ENCODE measurements at regions not wholly inside any gene's neighbourhood (a gene's known extent, or its start where the extent isn't known, plus 50 kb on each side); places are given as distances from the start of the nearest gene placed in this dataset.

GRCh38 chr2:168350380-168350779, 103.0 kb upstream of the STK39 start:
- TF ChIP-seq EZH2 (IDR thresholded peaks at IDR 0.05; ENCODE audit: insufficient read depth, low read length), result no peak
- no peak for TF ChIP-seq CTCF (IDR thresholded peaks at IDR 0.05; ENCODE audit: insufficient read depth, low read depth, low read length)
- Mint-ChIP-seq H3K27ac (ENCODE audit: unreplicated experiment) (peak overlapping the region; percentile 16), H3K27me3 (ENCODE audit: low read depth, unreplicated experiment) (peaks cover 3% of the 10 kb centered on the region), H3K9me3 (ENCODE audit: unreplicated experiment) (peaks cover 6% of the 10 kb centered on the region), H3K4me3 (ENCODE audit: unreplicated experiment) (no peak overlapping the region), H3K4me1 (ENCODE audit: low read depth, unreplicated experiment) (peaks cover 2% of the 10 kb centered on the region), H3K36me3 (ENCODE audit: low read depth, unreplicated experiment) (no peaks in the 10 kb centered on the region)
- Histone ChIP-seq H2AFZ (ENCODE audit: low read depth, low read length) (no peak overlapping the region), H3K9ac (ENCODE audit: low read length) (no peak overlapping the region), H4K20me1 (ENCODE audit: insufficient read depth, low read length) (no peaks in the 10 kb centered on the region), H3K4me3 (ENCODE audit: insufficient read depth, low read depth, low read length) (no peak overlapping the region), H3K36me3 (ENCODE audit: insufficient read depth, low read length) (no peaks in the 10 kb centered on the region), H3K4me1 (ENCODE audit: insufficient read depth, low read length) (no peaks in the 10 kb centered on the region), H3K9me3 (ENCODE audit: insufficient read depth, low read depth, low read length) (no peaks in the 10 kb centered on the region), H3K27me3 (ENCODE audit: insufficient read depth, low read length) (no peaks in the 10 kb centered on the region), H3K27ac (ENCODE audit: low read depth, low read length) (no peak overlapping the region), H3K4me2 (ENCODE audit: low read length) (no peak overlapping the region), H3K79me2 (ENCODE audit: insufficient read depth, low read length) (no peaks in the 10 kb centered on the region)
- no peak for DNase-seq (ENCODE audit: low read depth)
- no peak for FAIRE-seq

- Mint-ChIP-seq H3K9me3 (ENCODE audit: unreplicated experiment) (peaks cover 6% of the 10 kb centered on the region), H3K27me3 (ENCODE audit: low read depth, unreplicated experiment) (peaks cover 5% of the 10 kb centered on the region), H3K4me3 (ENCODE audit: unreplicated experiment) (no peak overlapping the region), H3K36me3 (ENCODE audit: low read depth, unreplicated experiment) (no peaks in the 10 kb centered on the region), H3K4me1 (ENCODE audit: low read depth, unreplicated experiment) (no peaks in the 10 kb centered on the region), H3K27ac (ENCODE audit: unreplicated experiment) (no peak overlapping the region)
- TF ChIP-seq CTCF (IDR thresholded peaks at IDR 0.05; ENCODE audit: insufficient read depth, low read depth, low read length), result no peak
- Histone ChIP-seq H3K4me2 (ENCODE audit: low read length) (no peak overlapping the region), H4K20me1 (ENCODE audit: insufficient read depth, low read length) (no peaks in the 10 kb centered on the region), H3K36me3 (ENCODE audit: insufficient read depth, low read length) (no peaks in the 10 kb centered on the region), H3K9ac (ENCODE audit: low read length) (no peak overlapping the region), H3K79me2 (ENCODE audit: insufficient read depth, low read length) (no peaks in the 10 kb centered on the region), H2AFZ (ENCODE audit: low read depth, low read length) (no peak overlapping the region), H3K9me3 (ENCODE audit: insufficient read depth, low read depth, low read length) (no peaks in the 10 kb centered on the region), H3K4me3 (ENCODE audit: insufficient read depth, low read depth, low read length) (no peak overlapping the region), H3K27ac (ENCODE audit: low read depth, low read length) (no peak overlapping the region), H3K27me3 (ENCODE audit: insufficient read depth, low read length) (no peaks in the 10 kb centered on the region), H3K4me1 (ENCODE audit: insufficient read depth, low read length) (no peaks in the 10 kb centered on the region)
- no peak for FAIRE-seq
- DNase-seq (ENCODE audit: low read depth), result no peak
Observed at GRCh38 chr2:168353251-168353650, 102.8 kb upstream of the CERS6 start.

GRCh38 chr2:168354499-168354898, 101.6 kb upstream of the CERS6 start:
- FAIRE-seq (no peak), DNase-seq (ENCODE audit: low read depth) (no peak)
- Mint-ChIP-seq H3K4me1 (ENCODE audit: low read depth, unreplicated experiment) (no peaks in the 10 kb centered on the region), H3K4me3 (ENCODE audit: unreplicated experiment) (no peak overlapping the region), H3K9me3 (ENCODE audit: unreplicated experiment) (peaks cover 6% of the 10 kb centered on the region), H3K36me3 (ENCODE audit: low read depth, unreplicated experiment) (no peaks in the 10 kb centered on the region), H3K27me3 (ENCODE audit: low read depth, unreplicated experiment) (peaks cover 5% of the 10 kb centered on the region), H3K27ac (ENCODE audit: unreplicated experiment) (no peak overlapping the region)
- Histone ChIP-seq H3K36me3 (ENCODE audit: insufficient read depth, low read length) (no peaks in the 10 kb centered on the region), H4K20me1 (ENCODE audit: insufficient read depth, low read length) (no peaks in the 10 kb centered on the region), H3K4me2 (ENCODE audit: low read length) (no peak overlapping the region), H3K27me3 (ENCODE audit: insufficient read depth, low read length) (no peaks in the 10 kb centered on the region), H2AFZ (ENCODE audit: low read depth, low read length) (no peak overlapping the region), H3K9me3 (ENCODE audit: insufficient read depth, low read depth, low read length) (no peaks in the 10 kb centered on the region), H3K4me1 (ENCODE audit: insufficient read depth, low read length) (no peaks in the 10 kb centered on the region), H3K4me3 (ENCODE audit: insufficient read depth, low read depth, low read length) (no peak overlapping the region), H3K9ac (ENCODE audit: low read length) (no peak overlapping the region), H3K79me2 (ENCODE audit: insufficient read depth, low read length) (no peaks in the 10 kb centered on the region), H3K27ac (ENCODE audit: low read depth, low read length) (no peak overlapping the region)
- TF ChIP-seq CTCF (IDR thresholded peaks at IDR 0.05; ENCODE audit: insufficient read depth, low read depth, low read length) (no peak), EZH2 (IDR thresholded peaks at IDR 0.05; ENCODE audit: insufficient read depth, low read length) (no peak)

Measured in astrocyte (in vitro differentiated cells and primary cell).